GM23338 (cell line): ENCODE measurements at regions not wholly inside any gene's neighbourhood (a gene's known extent, or its start where the extent isn't known, plus 50 kb on each side); places are given as distances from the start of the nearest gene placed in this dataset.
"Not testable (repeated sequence)": the region's sequence is repeated elsewhere in the genome, so short reads cannot be mapped to it uniquely, and the experiment has no call there.

ENCODE experiments used
- ATAC-seq: fragments of 200-7000 bp; cut with Tn5 transposase; 3 replicates; pipeline ENCODE4 v1.9.1; 2020
- DNase-seq: peaks from one replicate; pipeline ENCODE4 v3.0.0-alpha.2; 2015; ENCODE audit warnings: low spot score
- H2AFZ ChIP-seq: fragments of 200-600 bp; sonication (generic); 2 replicates; pipeline ENCODE4 v1.8.0; 2016; ENCODE audit warnings: antibody characterized with exemption, mild to moderate bottlenecking, moderate library complexity
- H3F3A ChIP-seq: fragments of 200-600 bp; sonication (generic); replicated peaks from 2 replicates; pipeline ENCODE4 v1.8.0; 2017; ENCODE audit warnings: antibody characterized with exemption, mixed run types, low read depth
- H3K27ac ChIP-seq: fragments of 200-600 bp; sonication (generic); 2 replicates; pipeline ENCODE4 v1.6.1; 2016; ENCODE audit warnings: low read depth
- H3K27me3 ChIP-seq: fragments of 200-600 bp; sonication (generic); 2 replicates; pipeline ENCODE4 v1.8.0; 2016; ENCODE audit warnings: mild to moderate bottlenecking, mixed run types, moderate library complexity; ENCODE audit not compliant: insufficient read depth
- H3K36me3 ChIP-seq: fragments of 200-600 bp; sonication (generic); 2 replicates; pipeline ENCODE4 v1.8.0; 2016; ENCODE audit warnings: mild to moderate bottlenecking; ENCODE audit not compliant: insufficient read depth
- H3K4me1 ChIP-seq: fragments of 200-600 bp; sonication (generic); 2 replicates; pipeline ENCODE4 v1.8.0; 2016; ENCODE audit warnings: mild to moderate bottlenecking, moderate library complexity; ENCODE audit not compliant: insufficient read depth
- H3K4me2 ChIP-seq: fragments of 200-600 bp; sonication (generic); 2 replicates; pipeline ENCODE4 v1.7.1; 2017; ENCODE audit warnings: mixed run types
- H3K4me3 ChIP-seq: fragments of 200-600 bp; sonication (generic); 2 replicates; pipeline ENCODE4 v1.6.1; 2016; ENCODE audit warnings: mixed run types
- H3K79me2 ChIP-seq: fragments of 200-600 bp; sonication (generic); replicated peaks from 2 replicates; pipeline ENCODE4 v1.8.0; 2017; ENCODE audit warnings: mild to moderate bottlenecking; ENCODE audit not compliant: insufficient read depth
- H3K9me2 ChIP-seq: fragments of 200-600 bp; sonication (generic); 2 replicates; pipeline ENCODE4 v1.8.0; 2017; ENCODE audit not compliant: insufficient read depth
- H4K20me1 ChIP-seq: fragments of 200-600 bp; sonication (generic); replicated peaks from 2 replicates; pipeline ENCODE4 v1.8.0; 2017; ENCODE audit warnings: mild to moderate bottlenecking; ENCODE audit not compliant: insufficient read depth
- H3K27ac Mint-ChIP-seq: 2 replicates; pipeline ENCODE4 v1.8.0; 2020; ENCODE audit warnings: inconsistent platforms, mild to moderate bottlenecking, moderate library complexity, mixed read lengths
- H3K27me3 Mint-ChIP-seq: 3 replicates; pipeline ENCODE4 v1.8.0; 2022; ENCODE audit warnings: low read depth, mild to moderate bottlenecking, moderate library complexity, mixed read lengths, inconsistent platforms; ENCODE audit not compliant: insufficient read depth, poor library complexity
- H3K36me3 Mint-ChIP-seq: 3 replicates; pipeline ENCODE4 v1.8.0; 2021; ENCODE audit warnings: low read depth, mild to moderate bottlenecking, inconsistent platforms, moderate library complexity, mixed read lengths
- H3K4me1 Mint-ChIP-seq: 3 replicates; pipeline ENCODE4 v1.8.0; 2020; ENCODE audit warnings: mild to moderate bottlenecking, inconsistent platforms, mixed read lengths
- H3K4me3 Mint-ChIP-seq: 3 replicates; pipeline ENCODE4 v1.8.0; 2021; ENCODE audit warnings: moderate library complexity, mild to moderate bottlenecking, inconsistent platforms, mixed read lengths
- H3K9me3 Mint-ChIP-seq: 3 replicates; pipeline ENCODE4 v1.8.0; 2020; ENCODE audit warnings: moderate library complexity, mild to moderate bottlenecking, inconsistent platforms, mixed read lengths
- CREB1 ChIP-seq: fragments of 250-450 bp; sonication (Bioruptor Pico); IDR thresholded peaks from 2 replicates; pipeline ENCODE4 v1.5.0; 2020; ENCODE audit warnings: low read depth, mild to moderate bottlenecking, moderate library complexity
- ETS1 ChIP-seq: IDR thresholded peaks from 2 replicates; pipeline ENCODE4 v1.6.1; 2016; ENCODE audit warnings: antibody characterized with exemption
- EZH2phosphoT487 ChIP-seq: fragments of 200-600 bp; sonication (generic); IDR thresholded peaks from one replicate; pipeline ENCODE4 v1.8.1; 2018; ENCODE audit warnings: antibody characterized with exemption; ENCODE audit not compliant: unreplicated experiment
- JUNB ChIP-seq: IDR thresholded peaks from one replicate; pipeline ENCODE4 v1.6.1; 2016; ENCODE audit warnings: antibody characterized with exemption; ENCODE audit not compliant: unreplicated experiment
- NANOG ChIP-seq: IDR thresholded peaks from 2 replicates; pipeline ENCODE4 v1.6.1; 2016; ENCODE audit warnings: antibody characterized with exemption, borderline replicate concordance
- POLR2AphosphoS5 ChIP-seq: IDR thresholded peaks from 2 replicates; pipeline ENCODE4 v1.6.1; 2016; ENCODE audit warnings: antibody characterized with exemption, low read depth
- REST ChIP-seq: IDR thresholded peaks from one replicate; pipeline ENCODE4 v1.6.1; 2018; ENCODE audit warnings: antibody characterized with exemption; ENCODE audit not compliant: unreplicated experiment
- STAT1 ChIP-seq: IDR thresholded peaks from one replicate; pipeline ENCODE4 v1.6.1; 2016; ENCODE audit warnings: antibody characterized with exemption; ENCODE audit not compliant: unreplicated experiment
- ZNF114 ChIP-seq: fragments of 250-450 bp; sonication (Bioruptor Pico); IDR thresholded peaks from 2 replicates; pipeline ENCODE4 v1.5.0; 2020; ENCODE audit warnings: mild to moderate bottlenecking, moderate library complexity
- ZNF331 ChIP-seq: fragments of 250-450 bp; sonication (Bioruptor Pico); IDR thresholded peaks from 2 replicates; pipeline ENCODE4 v1.5.0; 2020; ENCODE audit warnings: low read depth, mild to moderate bottlenecking, moderate library complexity
- ZNF462 ChIP-seq: fragments of 250-450 bp; sonication (Bioruptor Pico); IDR thresholded peaks from 2 replicates; pipeline ENCODE4 v1.5.0; 2020; ENCODE audit warnings: mild to moderate bottlenecking, moderate library complexity
- TF ChIP-seq, protein P1 (sequence below), 2 experiments: fragments of 200-600 bp in 1 of 2; sonication (generic) in 1 of 2; conservative IDR thresholded peaks; 2 replicates each; pipeline versions ENCODE4 v1.5.1 to v1.6.1; 2016 to 2017; ENCODE audit warnings: antibody characterized with exemption in 2 of 2, low read depth in 2 of 2, mild to moderate bottlenecking in 2 of 2, moderate library complexity in 1 of 2

DNA sequence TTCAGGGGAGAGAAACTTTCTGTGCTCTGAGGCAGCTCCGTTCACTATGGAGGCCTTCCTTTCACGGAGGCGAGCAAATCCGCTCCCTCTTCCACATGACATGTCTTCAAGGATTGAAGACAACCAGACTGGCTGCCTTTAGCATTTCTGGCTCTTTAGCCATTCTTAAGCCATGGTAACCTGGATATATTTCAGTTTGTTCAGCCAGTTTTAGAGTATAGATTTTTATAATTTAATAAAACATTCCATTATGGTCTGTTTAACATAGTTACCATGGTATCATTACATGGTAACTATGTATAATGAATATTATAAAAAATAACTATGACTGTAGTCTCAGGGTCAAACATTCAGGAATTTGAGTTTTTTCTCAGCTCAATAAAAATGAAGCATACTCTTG, 54.2 kb upstream of the NFIA start:
- H3K27me3 ChIP-seq = no peaks in the 10 kb centered on the region
- H3K27ac ChIP-seq = no peak overlapping the region
- TF ChIP-seq CREB1 (CRISPR knock-in tag) (no peak), ZNF331 (CRISPR knock-in tag) (no peak), JUNB (no peak), EZH2phosphoT487 (no peak), STAT1 (no peak), REST (no peak), ETS1 (no peak), ZNF114 (CRISPR knock-in tag) (no peak), POLR2AphosphoS5 (no peak), ZNF462 (CRISPR knock-in tag) (no peak), NANOG (no peak)
- TF ChIP-seq, protein P1, sequence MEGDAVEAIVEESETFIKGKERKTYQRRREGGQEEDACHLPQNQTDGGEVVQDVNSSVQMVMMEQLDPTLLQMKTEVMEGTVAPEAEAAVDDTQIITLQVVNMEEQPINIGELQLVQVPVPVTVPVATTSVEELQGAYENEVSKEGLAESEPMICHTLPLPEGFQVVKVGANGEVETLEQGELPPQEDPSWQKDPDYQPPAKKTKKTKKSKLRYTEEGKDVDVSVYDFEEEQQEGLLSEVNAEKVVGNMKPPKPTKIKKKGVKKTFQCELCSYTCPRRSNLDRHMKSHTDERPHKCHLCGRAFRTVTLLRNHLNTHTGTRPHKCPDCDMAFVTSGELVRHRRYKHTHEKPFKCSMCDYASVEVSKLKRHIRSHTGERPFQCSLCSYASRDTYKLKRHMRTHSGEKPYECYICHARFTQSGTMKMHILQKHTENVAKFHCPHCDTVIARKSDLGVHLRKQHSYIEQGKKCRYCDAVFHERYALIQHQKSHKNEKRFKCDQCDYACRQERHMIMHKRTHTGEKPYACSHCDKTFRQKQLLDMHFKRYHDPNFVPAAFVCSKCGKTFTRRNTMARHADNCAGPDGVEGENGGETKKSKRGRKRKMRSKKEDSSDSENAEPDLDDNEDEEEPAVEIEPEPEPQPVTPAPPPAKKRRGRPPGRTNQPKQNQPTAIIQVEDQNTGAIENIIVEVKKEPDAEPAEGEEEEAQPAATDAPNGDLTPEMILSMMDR (conservative IDR thresholded peaks at IDR 0.05; ENCODE audit: low read depth in 2 of 2) = no peak
- no peaks in the 10 kb centered on the region for H4K20me1 ChIP-seq
- H3K4me1 Mint-ChIP-seq = no peaks in the 10 kb centered on the region; the same call in 1 of the 3 replicates
- no peak for DNase-seq
- H3K4me3 Mint-ChIP-seq = no peak overlapping the region
- ATAC-seq = no peak
- H3K36me3 Mint-ChIP-seq = no peaks in the 10 kb centered on the region
- H3K36me3 ChIP-seq = no peaks in the 10 kb centered on the region
- H3K79me2 ChIP-seq = no peaks in the 10 kb centered on the region
- peaks cover 7% of the 10 kb centered on the region for H3K27me3 Mint-ChIP-seq
- H3K27ac Mint-ChIP-seq = no peak overlapping the region
- H3K4me2 ChIP-seq = no peak overlapping the region
- H2AFZ ChIP-seq = no peak overlapping the region
- H3K4me1 ChIP-seq = no peaks in the 10 kb centered on the region
- H3K9me2 ChIP-seq = no peaks in the 10 kb centered on the region
- H3K4me3 ChIP-seq = no peak overlapping the region
- H3K9me3 Mint-ChIP-seq = no peaks in the 10 kb centered on the region
- no peaks in the 10 kb centered on the region for H3F3A ChIP-seq

DNA sequence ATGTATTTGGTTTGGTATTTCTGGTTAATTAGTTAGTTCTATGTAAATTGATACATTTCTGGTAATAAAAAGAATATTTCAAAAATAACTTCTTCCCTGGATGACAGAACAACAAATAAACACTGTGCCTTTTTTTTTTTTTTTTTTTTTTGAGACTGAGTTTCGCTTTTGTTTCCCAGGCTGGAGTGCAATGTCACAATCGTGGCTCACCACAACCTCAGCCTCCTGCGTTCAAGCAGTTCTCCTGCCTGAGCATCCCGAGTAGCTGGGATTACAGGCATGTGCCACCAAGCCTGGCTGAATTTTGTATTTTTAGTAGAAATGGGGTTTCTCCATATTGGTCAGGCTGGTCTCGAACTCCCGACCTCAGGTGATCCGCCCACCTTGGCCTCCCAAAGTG, 64.3 kb upstream of the NFIA start:
- not testable (repeated sequence) for H3K36me3 Mint-ChIP-seq, H4K20me1 ChIP-seq, H3K27me3 Mint-ChIP-seq, H3K27me3 ChIP-seq, H3K4me1 Mint-ChIP-seq, H3K4me1 ChIP-seq, H3K79me2 ChIP-seq, H2AFZ ChIP-seq, H3K9me2 ChIP-seq, H3K4me3 Mint-ChIP-seq, H3K9me3 Mint-ChIP-seq, H3F3A ChIP-seq, H3K36me3 ChIP-seq, H3K4me2 ChIP-seq, H3K27ac Mint-ChIP-seq, ATAC-seq, DNase-seq, H3K27ac ChIP-seq, H3K4me3 ChIP-seq
